GM19397 (cell line): ENCODE measurements at regions not wholly inside any gene's neighbourhood (a gene's known extent, or its start where the extent isn't known, plus 50 kb on each side); places are given as distances from the start of the nearest gene placed in this dataset.

Experiments used
- ATAC-seq: cut with Tn5 transposase; IDR thresholded peaks from one replicate; pipeline ENCODE4 v1.9.1; 2021; ENCODE audit warnings: mild to moderate bottlenecking, moderate library complexity; ENCODE audit not compliant: unreplicated experiment

DNA sequence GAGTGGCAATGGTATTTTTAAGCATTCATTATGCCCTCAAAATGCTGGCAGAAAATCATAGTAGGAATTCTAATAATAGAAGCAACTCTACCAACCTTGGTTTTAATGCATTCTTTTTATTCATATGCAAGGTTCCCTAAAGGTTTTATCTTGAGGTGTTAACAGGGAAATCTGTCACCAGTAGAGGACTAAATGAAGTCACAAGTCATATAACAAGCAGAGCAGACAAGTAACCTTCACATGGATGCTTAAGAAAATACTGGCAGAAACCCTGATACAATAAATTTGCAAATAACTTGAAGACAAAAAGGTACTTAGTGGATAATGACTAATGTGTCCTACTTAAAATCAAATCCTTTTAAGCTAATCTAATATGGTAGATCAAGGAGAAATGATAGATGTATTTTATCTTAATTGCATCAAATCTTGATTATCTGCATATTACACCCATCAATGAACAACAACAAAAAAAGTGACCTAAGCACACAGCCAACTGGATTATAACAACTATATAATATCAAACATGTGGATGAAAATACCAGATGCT, 73.3 kb downstream of the RFC3 start:
- no peak for ATAC-seq

DNA sequence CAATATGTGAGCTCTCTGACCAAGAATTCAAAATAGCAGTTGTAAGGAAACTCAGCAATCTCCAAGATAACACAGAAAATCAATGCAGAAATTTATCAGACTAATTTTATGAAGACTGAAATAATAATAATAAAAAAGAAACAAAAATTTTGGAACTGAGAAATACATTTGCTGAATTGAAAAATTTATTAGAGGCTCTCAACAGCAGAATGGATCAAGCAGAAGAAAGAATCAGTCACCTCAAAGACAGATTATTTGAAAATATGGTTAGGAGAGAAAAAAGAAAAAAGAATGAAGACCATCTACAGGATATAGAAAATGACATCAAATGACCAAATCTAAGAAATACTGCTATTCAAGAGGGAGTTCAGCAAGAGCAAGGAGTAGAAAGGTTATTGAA, 75.6 kb downstream of the RFC3 start:
- no peak for ATAC-seq

DNA sequence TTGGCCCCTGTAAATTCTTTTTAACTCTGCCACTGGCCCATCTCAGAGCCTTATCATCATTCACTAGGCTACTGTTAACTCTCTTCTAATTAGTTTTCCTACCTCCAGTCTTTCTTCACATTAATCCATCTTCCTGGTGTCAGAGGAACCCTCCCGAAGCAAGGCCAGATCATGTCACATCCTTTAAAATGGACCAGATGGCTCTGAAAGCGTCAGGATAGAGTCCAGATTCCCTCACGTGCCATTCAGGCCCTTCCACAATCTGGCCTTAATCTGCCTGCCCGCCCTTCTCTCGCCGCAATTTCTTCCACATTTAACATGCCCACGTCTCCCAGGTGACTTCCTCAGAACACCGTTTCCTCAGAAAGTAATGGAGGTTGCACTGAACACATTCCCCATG, 86.5 kb downstream of the RFC3 start:
- ATAC-seq, result no peak

GRCh38 chr13:33908116-33908515, 90.2 kb downstream of the RFC3 start:
- no peak for ATAC-seq

GRCh38 chr13:33910255-33910654, 92.3 kb downstream of the RFC3 start:
- ATAC-seq, result no peak

- no peak for ATAC-seq
Measured at GRCh38 chr13:33911521-33911920, 93.6 kb downstream of the RFC3 start.

DNA sequence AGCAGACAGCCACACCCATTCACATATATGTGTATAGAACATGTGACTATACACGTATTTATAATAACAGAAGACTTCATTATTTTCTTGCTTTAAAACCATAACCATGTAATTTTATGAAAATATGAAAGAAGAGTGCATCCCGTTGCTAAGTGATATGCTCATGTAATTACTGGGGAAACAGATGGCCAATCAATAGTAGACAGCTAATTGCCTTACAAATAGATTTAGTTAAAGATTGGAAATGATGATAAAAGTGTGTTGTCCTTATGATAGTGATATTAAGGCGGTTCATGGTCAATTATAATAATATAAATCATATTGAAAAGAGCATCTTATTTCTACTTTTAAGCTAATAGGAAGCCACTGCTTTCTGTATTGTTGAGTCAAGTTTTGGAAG, 95.9 kb downstream of the RFC3 start:
- no peak for ATAC-seq

GRCh38 chr13:33917190-33917589, 99.2 kb downstream of the RFC3 start:
- ATAC-seq, result no peak

GRCh38 chr13:33918199-33918932, 100.4 kb downstream of the RFC3 start:
- no peak for ATAC-seq

DNA sequence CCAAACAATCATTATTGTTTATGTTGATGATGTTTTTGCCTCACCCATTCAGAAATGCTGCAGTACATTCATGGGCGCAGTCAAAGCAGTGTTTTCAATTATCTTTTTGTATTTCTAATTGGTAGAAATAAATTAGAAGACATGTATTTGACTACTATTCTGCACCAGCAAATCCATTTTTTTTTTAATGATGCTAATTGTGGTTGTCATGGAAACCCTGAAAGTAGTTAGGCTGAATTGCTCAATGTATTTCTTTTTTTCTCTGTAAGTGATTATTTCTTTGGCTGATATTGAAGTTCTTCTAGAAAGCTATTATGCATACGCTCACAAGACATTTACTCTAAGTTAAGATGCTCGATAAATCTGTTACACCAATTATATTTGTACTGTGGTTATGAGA, 101.2 kb downstream of the RFC3 start:
- ATAC-seq, result no peak

GRCh38 chr13:33925563-33925962, 107.6 kb downstream of the RFC3 start:
- no peak for ATAC-seq

DNA sequence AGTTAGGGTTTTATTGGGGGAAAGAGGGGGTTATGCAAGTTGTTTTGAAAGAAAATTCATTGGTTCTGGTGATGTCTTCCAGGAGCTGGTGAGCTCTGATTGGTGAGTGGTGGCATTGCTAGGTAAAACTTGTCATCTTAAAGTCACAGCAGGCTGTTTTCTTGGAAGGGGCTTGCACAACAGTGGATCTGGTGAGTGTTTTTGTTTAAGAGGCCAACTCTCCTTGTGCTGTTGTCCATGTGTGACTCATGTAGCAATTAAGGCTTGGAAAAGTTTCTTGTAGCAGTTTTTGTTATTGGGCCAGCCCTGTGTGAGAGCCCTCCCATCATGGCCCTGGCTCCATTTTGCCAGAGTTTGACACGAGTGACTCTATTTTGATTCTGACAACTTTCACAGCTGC, 109.4 kb downstream of the RFC3 start:
- no peak for ATAC-seq

- no peak for ATAC-seq
Measured at GRCh38 chr13:33931397-33932311, 113.7 kb downstream of the RFC3 start.

DNA sequence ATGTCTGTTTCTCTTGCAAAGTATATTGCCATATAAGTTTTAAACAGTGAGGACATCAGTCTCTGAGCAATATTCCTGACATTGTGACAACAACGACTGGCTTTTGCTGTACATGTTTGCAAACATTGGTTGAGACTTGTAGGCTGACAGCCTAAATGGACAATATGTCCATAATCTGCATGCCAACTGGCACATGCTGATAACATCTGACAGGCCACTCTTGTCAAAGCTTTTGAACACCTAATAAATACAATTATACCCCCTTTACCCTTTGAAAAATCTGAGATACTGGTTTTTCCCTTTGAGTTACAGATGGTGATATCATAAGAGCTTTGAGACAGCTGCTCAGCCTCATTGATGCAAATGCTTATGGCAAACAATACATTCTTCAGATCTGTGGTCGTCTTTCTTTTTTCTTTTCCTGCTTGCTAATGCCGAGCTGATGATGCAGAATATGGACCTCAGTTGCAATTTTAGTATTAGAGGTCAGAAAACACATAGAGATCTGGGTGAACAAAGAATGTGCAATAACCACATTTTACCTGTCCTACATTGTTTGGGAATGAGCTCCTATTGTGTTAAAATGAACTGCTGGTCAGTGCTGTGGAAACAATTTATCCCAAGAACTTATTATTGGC, 114.9 kb downstream of the RFC3 start:
- no peak for ATAC-seq

DNA sequence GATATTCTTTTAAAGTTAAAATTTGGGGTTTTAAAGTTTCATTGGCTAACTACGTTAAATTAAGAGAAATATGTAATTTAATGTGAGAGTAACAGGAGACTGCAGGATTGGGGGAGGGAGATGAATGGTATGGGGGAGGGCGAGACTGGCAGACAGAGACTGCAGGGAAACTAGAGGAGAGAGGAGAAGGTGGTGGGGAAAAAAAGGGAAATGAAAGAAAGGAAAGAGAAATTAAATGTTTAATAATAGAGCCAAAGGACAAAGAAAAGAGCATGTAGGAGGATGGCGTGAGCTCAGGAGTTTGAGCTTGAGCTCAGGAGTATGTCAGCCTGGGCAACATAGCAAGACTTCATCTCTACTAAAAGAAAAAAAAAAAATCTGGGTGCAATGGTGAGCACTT, 115.9 kb downstream of the RFC3 start:
- ATAC-seq, result no peak

DNA sequence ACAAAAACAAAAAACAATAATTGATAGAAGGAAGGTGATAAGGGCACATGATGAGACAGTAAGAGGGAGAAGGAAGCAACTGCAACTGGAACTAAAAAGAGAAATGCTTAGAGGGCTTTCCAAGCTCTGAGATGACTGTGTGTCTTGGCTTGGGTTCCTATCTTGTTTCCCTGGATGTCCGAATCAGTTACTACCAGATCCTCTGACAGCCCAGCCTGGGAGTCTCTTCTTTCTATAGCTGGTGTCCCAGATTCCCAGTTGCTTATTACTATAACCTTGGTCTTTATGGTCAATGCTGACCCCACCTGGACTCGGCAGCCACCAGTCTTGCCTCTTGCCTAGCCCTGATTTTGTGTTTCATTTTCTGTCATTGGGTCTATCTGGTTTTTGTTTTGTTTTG, 116.4 kb downstream of the RFC3 start:
- ATAC-seq, result no peak

DNA sequence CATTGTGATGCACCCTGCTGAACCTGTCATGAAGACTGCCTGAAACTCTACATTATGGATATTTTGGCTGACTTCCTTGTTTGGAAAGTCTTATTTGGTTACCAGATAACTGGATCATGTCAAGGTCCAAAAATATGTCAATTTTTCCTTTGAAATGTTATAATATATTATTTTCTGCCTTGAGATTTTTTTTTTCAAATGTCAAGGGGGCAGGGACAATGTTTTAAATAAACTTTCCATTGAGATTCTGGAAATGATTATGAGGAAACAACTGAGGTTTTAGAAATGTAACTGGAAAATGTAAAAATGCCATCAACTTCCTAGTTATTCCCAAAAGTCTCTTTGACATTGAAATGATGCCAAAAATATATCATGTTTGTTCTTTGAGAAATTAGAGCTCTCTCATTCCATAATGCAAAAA, 117.0 kb downstream of the RFC3 start:
- ATAC-seq, result no peak

DNA sequence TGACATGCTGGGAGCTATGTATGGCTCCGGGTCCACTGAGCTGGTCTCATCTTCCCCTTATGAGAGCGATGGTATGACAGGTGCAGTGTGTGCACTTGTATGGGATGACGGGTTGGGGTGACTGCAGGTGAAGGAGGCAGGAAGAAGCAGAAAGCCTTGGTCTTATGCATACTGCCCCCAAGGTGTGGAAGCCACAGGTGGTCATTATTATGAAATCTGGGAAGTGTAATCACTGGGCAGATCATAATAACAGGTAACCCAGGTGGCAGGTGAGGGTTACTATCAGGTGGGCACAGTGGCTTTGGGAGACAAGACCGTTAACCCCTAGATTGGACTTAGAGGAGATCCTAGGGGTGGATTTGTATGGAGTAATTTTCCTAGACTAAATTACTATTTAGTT, 118.0 kb downstream of the RFC3 start:
- no peak for ATAC-seq

- ATAC-seq, result no peak
Measured at GRCh38 chr13:33937373-33938098, 119.6 kb downstream of the RFC3 start.

- no peak for ATAC-seq
Measured at GRCh38 chr13:33940256-33940655, 122.3 kb downstream of the RFC3 start.

- ATAC-seq, result no peak
Measured at GRCh38 chr13:33940898-33941297, 122.9 kb downstream of the RFC3 start.
